Hepatocyte (in vitro differentiated cells): ENCODE measurements at regions not wholly inside any gene's neighbourhood (a gene's known extent, or its start where the extent isn't known, plus 50 kb on each side); places are given as distances from the start of the nearest gene placed in this dataset.

ENCODE experiments used
- EZH2 ChIP-seq: fragments of 200-600 bp; sonication (generic); IDR thresholded peaks from 2 replicates; pipeline ENCODE4 v1.6.1; 2016; ENCODE audit warnings: antibody characterized with exemption, mild to moderate bottlenecking, borderline replicate concordance
- TF ChIP-seq, protein P1 (sequence below): fragments of 200-600 bp; sonication (generic); IDR thresholded peaks from 2 replicates; pipeline ENCODE4 v1.5.1; 2016; ENCODE audit warnings: antibody characterized with exemption, mild to moderate bottlenecking; ENCODE audit not compliant: poor library complexity

DNA sequence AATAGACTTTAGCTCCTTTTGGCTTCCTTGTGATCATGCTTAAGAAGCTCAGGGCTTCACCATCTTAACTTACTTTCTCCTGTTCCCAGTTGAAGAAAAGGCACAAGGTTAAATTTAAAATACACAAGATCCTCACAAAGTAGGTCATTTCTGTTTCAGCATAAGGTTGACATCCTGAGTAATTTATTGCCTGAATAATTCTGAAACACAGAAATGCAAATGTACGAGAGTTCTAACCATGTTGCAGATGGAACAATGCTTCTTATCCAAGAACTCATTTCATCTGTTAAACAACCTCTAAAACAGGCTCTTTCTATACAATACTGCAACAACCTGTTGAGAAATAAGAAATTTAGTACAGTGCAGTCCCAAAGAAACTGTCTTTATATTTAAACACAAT lies 395.2 kb downstream of the BCL11A start:
- TF ChIP-seq, protein P1, sequence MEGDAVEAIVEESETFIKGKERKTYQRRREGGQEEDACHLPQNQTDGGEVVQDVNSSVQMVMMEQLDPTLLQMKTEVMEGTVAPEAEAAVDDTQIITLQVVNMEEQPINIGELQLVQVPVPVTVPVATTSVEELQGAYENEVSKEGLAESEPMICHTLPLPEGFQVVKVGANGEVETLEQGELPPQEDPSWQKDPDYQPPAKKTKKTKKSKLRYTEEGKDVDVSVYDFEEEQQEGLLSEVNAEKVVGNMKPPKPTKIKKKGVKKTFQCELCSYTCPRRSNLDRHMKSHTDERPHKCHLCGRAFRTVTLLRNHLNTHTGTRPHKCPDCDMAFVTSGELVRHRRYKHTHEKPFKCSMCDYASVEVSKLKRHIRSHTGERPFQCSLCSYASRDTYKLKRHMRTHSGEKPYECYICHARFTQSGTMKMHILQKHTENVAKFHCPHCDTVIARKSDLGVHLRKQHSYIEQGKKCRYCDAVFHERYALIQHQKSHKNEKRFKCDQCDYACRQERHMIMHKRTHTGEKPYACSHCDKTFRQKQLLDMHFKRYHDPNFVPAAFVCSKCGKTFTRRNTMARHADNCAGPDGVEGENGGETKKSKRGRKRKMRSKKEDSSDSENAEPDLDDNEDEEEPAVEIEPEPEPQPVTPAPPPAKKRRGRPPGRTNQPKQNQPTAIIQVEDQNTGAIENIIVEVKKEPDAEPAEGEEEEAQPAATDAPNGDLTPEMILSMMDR, result no peak
- no peak for TF ChIP-seq EZH2
